NCI-H748 (cell line): ENCODE measurements at regions not wholly inside any gene's neighbourhood (a gene's known extent, or its start where the extent isn't known, plus 50 kb on each side); places are given as distances from the start of the nearest gene placed in this dataset.

ENCODE experiments used
- DNase-seq: peaks from one replicate; lab custom pipeline; 2025; ENCODE audit not compliant: unreplicated experiment; lab: John Stamatoyannopoulos, UW

DNA sequence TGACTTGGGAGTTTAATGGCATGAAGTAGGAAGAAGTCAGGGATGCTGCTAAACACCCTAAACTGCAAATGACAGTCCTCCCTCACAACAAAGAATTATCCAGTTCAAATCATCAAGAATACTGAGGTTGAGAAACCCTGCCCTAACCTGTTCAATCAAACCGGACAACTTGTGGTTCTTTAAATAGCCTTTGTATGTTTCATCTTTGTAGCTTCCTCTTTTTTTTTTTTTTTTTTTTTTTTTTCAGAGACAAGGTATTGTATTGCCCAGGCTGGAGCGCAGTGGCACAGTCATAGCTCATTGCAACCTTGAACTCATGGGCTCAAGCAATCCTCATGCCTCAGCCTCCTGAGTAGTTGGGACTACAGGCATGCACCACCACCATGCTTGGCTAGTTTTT lies 52.5 kb upstream of the TTC29 start:
- no peak for DNase-seq

DNA sequence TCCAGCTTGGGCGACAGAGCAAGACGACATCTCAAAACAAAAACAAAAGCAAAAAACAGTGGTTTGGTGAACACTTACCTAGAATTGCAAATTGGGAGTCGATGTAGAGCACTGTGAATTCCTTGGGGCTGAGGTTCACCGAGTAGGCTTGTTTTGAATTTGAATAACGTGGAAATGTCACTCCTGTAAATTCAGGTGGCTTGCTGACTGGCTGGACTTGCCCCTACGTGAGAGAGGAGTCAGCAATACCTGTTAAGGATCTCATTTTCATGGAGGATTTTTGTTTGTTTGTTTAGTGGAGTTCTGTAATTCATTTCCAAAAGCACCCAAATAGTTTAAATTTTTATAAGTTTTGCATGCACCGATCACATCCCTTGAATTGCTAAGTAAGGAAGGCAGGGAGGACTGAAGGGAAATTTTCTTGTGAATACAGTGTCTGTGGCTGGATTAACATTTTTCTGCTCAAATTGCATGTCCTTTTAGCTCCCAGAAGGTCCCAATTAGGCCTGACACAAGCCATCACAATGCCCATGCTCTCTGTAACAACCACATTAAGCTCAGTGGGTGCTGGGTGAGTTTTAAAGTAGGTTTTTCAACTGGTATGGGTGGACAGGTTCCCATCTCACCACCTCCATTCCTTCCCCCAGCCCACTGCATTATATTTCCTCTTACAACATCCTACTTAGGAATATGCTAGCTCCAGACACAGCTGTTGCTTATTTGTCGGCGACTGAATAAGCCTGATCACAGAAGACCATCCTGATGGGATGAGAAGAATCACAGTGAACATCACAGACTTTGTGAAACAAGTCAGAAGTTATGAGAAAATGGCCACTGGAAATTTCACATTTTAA lies 58.5 kb upstream of the TTC29 start:
- DNase-seq: no peak

DNA sequence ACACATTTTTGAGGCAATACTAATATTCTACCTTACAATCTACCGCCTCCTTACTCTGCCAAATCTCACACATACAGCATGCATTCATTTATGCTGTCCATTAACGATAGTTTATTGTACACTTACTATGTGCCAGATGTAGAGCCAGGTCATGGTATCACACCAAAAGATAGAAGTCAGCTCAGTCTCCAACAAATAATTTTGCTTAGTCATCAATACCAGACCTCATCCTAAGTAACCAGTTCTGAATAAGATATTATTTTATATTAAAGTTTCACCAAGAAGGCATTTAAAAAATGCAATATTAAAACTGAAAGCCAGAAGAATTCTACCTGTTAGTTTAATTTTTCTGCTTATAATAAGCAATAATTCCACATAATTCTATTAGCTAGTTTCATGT lies 60.6 kb upstream of the TTC29 start:
- no peak for DNase-seq

DNA sequence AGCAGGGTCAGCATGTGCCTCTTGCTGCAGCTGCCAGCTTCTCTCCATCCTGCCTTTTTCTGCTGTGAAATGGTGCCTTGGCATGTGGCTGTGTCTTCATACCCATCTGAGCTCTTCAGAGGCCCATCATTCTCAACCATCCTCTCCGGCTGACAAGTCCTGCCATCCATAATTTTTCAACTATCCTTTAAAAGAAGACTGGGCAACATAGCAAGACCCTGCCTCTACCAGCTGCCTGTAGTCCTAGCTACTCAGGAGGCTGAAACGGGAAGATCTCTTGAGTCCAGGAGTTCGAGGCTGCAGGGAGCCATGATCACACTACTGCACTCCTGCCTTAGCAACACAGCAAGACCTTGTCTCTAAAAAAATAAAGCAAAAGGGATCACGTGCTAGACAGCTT lies 64.2 kb upstream of the TTC29 start:
- DNase-seq: no peak

DNA sequence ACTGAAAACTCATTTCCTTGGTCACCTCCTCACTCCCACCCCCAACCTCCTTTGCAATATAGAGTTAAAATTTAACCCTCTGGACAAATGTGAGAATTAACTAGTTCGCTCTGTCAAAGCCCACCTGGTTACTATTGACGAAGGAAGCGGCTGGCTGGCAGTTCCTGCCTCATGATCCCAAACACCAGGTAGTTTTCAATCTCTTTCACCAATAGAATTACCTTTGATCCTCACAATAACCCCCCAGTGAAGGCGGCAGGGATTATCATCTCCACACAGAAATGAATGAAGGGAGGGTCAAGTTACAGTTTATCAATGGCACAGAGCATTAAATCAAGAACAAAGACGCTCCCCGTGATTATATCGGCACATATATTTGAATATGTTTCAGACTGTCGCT lies 65.7 kb upstream of the TTC29 start:
- peak; percentile 27 for DNase-seq

DNA sequence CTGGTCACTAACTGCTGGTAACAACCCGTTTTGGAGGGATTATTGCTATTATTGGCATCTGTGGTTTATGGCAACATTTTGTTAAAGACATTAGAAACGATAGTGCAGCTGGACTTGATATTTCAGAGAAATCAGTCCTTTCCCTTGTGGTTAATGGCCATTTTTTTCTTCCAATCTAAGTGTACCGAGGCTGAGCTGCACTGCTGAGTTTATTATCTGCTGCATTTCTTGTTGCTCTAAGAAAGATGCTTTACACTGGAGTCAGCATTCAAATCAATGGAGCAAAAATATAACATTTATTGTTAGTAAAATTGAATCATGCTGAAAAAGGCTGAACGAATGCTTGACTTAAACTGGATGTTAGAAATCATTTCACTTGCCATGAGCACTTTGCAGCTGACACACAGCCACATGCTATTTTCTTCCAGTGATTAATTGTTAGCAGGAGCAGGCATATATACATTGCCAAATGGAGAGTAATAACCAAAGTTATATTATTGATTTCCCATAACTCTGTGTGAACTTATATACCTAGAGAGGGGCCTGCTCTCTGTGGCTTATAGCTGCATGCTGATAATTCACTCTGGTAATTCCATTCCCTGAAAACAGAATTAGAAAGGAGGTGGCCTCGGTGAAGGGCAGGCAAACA lies 66.5 kb upstream of the TTC29 start:
- DNase-seq: no peak

DNA sequence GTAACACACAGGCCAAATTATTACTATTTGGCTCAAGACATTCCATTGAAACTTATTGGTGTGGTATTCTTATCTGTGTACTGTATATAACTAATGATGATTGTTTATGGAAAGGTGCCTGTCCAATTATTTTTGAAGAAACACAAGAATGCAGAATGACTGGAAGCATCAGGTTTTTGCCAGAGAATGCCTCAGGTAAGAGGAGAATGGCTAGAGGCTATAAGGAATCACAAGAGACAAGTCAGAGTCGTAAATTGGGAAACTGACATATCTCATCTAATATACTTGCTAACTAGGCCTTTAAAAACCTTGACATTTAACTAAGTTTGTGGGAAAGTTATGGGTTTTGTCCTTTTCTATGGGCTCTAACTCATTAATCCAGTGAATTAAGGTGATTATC lies 69.3 kb upstream of the TTC29 start:
- DNase-seq: no peak

DNA sequence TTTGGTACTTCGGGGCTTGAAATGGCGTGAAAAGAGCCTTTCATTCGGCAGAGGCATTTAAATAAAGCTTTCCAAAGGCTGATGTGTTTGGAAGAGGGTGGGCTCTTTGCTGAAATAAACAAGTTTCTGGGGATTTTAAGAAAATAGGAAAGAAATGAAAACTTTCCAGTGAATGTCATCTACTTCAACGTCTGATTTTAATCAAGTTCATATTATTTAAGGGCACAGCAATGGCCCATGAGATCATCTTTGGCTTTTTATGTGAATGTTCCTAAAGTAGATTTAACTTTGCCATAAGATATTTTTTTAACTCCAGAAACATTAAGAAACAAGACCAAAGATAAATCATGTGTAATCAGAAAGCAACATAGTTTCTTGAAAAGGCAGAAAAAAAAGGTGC lies 69.8 kb upstream of the TTC29 start:
- no peak for DNase-seq

DNA sequence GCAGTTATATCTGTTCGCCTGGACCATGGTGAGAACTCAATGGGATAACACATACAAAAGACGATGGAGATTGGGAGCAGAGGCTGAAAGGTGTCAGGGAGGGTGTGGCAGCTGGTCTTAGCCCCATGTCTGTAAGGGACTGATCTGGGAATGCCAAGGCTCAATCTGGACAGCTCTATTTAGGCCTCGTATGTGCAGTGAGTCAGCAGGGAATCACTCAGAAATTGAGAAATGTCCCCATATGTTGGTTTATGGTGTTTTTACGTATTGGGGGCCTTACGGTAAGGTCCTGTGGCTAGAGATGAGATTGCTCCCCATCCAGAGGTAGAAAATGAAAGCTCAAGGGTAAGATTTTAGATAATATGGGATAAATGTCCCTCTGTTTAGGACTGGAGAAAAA lies 71.4 kb upstream of the TTC29 start:
- no peak for DNase-seq

DNA sequence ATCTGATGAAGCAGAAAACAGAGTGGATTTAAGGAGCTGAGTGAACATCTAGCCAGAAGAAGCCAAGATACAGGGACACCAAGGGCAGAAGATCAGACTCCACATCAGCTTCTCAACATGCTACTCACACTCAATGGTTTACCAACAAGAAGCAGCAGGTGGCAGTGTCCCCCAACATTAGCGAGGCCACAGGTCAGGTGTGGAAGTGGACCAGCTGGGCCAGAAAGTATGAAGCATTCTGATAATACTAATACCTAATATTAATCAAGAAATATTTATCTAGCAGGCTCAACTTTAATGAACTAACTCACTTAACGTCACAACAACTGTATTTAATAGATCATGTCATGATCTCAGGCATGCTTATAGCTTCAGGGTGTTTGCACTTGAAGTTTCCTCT lies 73.4 kb upstream of the TTC29 start:
- peak; percentile 1 for DNase-seq

DNA sequence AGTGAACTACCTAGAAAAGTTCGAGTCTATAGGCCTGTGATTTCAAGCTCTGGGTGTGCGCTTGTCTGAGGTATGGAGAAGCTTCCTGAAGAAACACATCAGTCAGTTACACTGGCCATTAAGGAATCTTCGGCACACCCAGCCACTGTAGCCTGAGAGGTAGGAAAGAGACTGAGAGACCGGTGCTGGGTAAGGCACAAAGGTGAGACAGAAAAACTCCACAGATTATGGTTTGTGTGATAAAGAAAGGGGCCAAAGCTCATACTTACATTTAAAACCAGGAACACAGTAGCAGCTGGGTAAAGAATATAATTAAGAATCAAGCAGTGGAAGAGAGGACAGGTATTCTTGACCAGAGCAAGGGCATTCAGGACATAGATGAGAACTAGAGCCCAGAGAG lies 74.8 kb upstream of the TTC29 start:
- no peak for DNase-seq

DNA sequence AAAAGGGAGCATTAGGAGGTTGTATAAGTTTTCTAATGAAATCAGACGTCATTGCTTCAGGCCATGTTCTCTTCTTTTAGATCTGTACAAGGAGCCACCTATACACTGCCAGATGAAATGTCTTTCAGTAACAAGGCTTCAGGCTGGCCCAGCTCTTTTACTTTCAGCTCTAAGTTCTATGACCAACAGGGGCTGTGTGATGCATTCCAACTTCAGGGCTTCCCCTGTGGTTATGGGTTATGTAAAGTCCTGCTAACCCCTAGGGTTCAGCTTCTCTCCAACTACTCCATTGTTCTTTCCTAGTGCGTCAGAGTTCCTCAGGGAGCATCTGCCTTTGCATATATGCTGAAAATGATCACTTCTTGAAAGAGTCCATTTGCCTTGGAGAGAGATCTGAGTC lies 79.4 kb upstream of the TTC29 start:
- DNase-seq: no peak

DNA sequence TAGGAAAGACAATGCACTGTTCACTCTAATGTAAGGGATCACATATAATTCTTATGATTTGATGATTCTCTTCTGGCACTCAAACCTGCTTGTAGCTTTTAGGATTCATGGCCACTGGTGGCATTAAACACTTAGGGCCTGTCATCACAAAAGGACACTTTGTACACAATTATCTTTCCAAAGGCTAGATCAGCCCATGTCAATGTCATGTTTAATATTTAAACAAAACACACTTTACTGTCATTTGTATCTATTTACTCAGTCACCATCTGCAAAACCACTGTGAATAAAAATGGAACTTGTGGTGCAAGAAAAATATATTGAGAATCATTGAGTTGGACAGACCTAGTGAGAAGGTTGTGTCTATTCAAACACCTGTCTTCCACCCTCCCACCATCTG lies 83.6 kb upstream of the TTC29 start:
- peak; percentile 19 for DNase-seq

DNA sequence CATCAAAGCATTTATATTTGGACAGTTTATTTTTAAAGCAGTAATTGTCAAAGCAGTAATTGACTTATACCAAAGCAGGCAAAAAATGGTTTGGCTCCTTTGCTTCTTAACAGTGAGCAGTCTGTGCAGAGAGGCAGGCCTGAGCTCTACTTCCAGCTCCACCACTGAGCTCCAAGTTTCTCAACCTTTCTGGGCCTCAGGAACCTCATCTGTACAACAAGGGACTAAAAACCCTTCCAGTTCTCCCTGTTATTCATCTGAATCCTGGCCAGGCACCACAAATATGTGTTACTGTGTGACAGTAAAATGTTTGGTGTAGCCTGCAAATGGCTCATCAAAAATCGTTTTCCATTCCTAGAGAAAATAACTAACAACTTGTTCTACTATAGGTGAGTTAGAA lies 88.7 kb upstream of the TTC29 start:
- no peak for DNase-seq

DNA sequence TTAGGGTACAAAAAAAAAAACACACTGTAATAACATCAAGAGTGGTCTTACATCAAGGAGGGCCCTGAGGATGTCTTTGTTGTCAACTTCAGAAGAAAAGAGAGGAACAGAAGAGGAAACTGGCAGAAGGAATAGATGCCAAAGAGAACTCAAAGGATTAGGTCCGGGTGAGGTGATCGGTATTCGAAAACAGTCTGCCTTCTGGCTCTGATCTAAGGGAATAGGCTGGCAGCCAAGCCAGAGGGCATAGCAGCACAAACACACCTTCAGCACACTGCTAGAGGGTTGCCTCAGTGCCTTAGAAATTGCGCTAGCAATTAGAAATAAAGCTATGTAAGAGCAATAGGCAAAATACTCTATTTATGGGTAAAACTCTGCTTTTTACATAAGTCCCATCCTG lies 91.4 kb upstream of the TTC29 start:
- DNase-seq: no peak

DNA sequence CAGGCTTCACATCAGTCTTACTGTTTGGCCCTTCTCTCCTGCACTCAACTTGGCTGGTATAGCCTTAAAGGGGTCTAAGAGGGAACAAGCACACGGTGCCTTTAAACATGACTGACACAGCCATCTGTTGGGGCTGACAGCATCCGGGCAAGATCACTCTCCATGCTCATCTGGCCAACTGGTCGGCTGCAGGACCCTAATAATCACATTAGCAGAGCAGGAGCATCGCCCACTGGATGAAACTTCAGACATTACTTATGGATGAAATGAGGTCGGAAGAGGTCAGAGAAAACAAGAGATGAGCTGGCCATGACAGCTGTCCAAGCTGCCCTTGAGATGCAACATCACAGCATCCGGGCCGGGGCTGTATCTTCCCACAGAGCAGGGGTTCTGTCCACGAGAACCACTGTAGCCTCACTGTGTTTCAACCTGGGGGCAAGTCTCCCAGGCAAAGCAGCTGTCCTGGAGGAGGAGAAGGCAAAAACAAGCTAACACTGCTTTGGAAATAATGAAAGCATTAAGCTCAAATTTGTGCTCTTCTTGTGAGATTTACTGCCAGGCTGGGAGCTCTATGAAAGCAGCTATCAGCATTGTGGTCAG lies 94.4 kb upstream of the TTC29 start:
- DNase-seq: no peak

DNA sequence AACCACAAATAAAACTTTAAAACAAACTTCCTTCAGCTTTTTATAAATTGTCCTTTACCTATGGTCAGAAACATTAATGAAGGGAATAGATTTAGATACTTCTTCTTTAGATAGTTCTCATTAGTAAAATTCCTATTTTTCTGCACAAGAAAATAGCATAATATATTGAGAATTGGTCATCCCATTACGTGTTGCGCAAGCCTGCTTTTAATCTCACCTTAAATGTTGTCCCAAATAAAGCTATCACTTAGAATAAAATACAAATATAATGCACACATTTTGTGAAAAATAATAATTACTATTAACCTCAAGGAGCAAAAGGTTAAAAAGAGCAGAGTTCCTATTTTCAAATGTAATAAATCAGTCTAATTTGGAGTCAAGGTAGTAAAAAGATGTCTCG lies 95.2 kb upstream of the TTC29 start:
- no peak for DNase-seq

DNA sequence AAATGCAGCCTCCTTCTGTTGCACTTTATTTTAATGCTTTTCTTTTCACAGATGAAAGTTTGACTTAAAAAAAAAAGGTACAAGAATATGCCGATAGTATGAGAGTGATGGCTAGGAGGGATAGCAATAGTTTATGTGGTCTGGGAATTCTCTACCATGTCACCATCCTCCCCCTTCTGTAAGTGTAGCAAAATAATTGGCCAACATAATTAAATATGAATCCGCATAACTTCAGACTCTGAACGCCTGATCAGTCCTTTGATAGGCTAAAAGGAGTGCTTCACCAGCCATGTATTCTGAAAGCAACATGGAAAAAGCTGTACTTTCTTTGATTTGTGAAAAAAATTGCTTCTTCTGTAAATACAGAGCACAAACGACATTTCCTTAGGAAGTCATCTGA lies 95.7 kb upstream of the TTC29 start:
- no peak for DNase-seq

DNA sequence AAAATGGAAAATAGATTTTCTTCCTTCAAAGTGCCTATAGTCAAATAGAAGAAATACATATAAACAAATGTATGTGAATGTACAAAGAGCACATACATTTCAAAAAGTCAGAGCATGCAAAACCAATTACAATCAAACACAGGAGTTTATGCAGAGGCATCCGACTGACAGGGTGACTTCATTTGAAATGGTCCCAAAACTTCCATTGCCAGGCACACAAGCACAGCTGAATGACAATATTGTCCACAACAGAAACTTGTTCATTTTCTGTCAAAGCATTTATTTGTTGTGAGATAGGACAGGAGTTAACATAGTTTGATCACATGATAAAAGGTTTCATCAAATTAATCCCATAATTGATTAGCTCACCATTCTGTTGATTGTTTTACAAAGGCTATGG lies 96.4 kb upstream of the TTC29 start:
- no peak for DNase-seq

DNA sequence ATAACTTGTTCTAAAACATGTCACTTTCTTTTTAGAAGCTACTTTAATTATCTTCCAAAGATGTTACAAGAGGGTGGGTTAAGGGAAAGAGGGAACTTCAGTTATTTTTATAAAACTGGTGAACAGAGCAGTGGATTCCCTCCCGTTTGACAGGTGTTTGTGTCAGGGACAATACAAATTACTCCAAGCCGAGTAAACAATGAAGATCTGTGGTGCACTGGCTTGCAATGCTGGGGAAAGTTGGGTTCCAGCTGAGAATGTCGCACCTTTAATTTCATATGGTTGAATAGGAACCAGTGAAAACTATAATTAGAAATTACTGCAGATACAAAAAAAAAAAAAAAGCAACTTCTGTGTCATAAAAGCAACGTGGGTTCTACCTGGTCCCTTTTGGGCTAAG lies 98.6 kb upstream of the TTC29 start:
- peak; percentile 1 for DNase-seq

DNA sequence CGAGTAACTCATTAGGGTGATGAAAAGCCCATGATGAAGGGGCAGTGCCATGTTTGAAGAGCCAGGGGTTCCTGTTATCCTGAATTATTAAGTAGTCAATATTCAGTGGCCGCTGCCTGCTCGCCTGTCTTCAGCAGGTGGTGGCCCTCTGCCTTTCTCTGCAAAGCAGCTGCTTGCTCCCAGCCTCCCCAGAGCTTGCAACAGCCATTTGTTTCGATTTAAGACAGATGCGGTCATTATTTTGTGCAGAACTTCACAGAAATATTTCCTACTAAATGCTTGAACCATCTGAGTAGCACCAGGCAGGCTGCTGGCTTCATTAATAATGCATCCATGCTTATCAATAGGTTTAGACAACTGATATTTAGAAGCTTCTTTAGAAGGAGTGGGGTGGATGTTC lies 104.3 kb upstream of the TTC29 start:
- no peak for DNase-seq

DNA sequence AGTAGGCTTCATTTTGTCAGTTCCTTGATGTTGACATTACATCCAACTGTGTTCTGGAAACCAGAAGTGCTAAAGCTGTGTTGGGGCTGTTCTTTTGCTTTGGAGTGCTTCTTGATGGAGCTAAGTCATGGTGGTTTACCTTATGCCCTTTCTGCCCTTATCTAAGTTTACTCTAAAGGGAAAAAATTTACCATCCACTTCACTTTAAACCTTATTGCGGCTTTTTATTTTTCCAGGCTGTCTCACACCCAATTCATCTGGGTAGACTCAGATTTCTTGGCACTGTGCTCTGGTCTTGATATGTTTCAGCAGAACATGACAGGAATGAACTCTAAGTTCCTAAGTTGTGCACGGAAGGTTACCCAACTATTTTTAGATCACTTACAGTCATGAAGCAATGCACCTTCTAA lies 104.7 kb upstream of the TTC29 start:
- DNase-seq: no peak
